GM06990 (cell line): ENCODE measurements at regions not wholly inside any gene's neighbourhood (a gene's known extent, or its start where the extent isn't known, plus 50 kb on each side); places are given as distances from the start of the nearest gene placed in this dataset.

Experiments used
- DNase-seq: peaks from one replicate; pipeline ENCODE4 v3.0.0-alpha.2; 2011; ENCODE audit not compliant: insufficient read length; ENCODE audit errors: extremely low read depth
- H3K27me3 ChIP-seq: replicated peaks from 2 replicates; pipeline ENCODE4 v1.6.0; 2011; ENCODE audit warnings: low read length; ENCODE audit not compliant: control insufficient read depth, insufficient read depth
- H3K36me3 ChIP-seq: 2 replicates; pipeline ENCODE4 v1.5.1; 2011; ENCODE audit warnings: low read length; ENCODE audit not compliant: control insufficient read depth, insufficient read depth
- H3K4me3 ChIP-seq: replicated peaks from 2 replicates; pipeline ENCODE4 v1.5.1; 2011; ENCODE audit warnings: low read depth, mild to moderate bottlenecking, control low read depth, low read length
- TF ChIP-seq, protein P1 (sequence below): IDR thresholded peaks from 2 replicates; pipeline ENCODE4 v1.5.1; 2011; ENCODE audit warnings: low read length, control low read depth, mild to moderate bottlenecking, inconsistent platforms; ENCODE audit not compliant: insufficient read depth, poor library complexity, severe bottlenecking

- peak; percentile 59 for DNase-seq
- TF ChIP-seq, protein P1, sequence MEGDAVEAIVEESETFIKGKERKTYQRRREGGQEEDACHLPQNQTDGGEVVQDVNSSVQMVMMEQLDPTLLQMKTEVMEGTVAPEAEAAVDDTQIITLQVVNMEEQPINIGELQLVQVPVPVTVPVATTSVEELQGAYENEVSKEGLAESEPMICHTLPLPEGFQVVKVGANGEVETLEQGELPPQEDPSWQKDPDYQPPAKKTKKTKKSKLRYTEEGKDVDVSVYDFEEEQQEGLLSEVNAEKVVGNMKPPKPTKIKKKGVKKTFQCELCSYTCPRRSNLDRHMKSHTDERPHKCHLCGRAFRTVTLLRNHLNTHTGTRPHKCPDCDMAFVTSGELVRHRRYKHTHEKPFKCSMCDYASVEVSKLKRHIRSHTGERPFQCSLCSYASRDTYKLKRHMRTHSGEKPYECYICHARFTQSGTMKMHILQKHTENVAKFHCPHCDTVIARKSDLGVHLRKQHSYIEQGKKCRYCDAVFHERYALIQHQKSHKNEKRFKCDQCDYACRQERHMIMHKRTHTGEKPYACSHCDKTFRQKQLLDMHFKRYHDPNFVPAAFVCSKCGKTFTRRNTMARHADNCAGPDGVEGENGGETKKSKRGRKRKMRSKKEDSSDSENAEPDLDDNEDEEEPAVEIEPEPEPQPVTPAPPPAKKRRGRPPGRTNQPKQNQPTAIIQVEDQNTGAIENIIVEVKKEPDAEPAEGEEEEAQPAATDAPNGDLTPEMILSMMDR, result no peak
- H3K36me3 ChIP-seq, result no peaks in the 10 kb centered on the region
- H3K4me3 ChIP-seq, result no peak overlapping the region
- no peaks in the 10 kb centered on the region for H3K27me3 ChIP-seq
Measured at GRCh38 chr2:38438883-38439612, 62.0 kb upstream of the ATL2 start.

DNA sequence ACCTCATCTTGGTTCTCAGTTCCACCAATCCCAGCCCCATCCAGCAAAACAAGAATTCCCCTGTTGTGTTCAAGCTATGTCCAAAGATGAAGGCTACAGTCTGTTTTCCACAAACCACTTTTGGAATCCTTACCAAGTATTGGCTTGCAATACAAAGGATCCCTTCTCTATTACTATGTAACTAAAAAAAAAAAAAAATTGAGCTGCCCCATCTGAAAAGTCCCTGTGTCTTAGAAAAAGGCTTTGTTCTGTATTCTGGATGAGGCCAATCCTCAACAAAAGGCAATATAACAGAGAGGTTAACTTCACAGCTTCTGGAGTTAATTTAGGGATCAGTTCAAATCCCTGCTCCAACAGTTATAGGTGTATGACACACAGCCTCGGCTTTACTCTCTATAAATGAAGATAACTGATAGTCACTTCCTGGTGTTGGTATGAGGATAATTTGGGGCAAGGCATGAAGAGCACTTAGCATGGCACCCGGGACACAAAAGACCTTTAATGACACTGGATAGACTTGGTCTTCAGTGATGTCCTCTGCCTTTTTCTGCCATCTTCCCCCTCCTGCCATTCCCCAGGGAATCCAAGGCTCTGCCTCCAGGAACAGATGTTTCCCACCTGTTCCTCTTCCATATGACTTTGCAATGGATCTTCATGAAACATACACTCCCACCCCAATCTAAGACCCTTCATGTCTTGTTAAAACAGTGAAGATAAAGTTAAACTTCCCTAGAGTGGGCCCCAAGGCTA is 61.2 kb upstream of the ATL2 start:
- TF ChIP-seq, protein P1, result no peak
- H3K36me3 ChIP-seq, result no peaks in the 10 kb centered on the region
- no peak overlapping the region for H3K4me3 ChIP-seq
- DNase-seq, result no peak
- no peaks in the 10 kb centered on the region for H3K27me3 ChIP-seq

GRCh38 chr2:38436227-38436664 is 59.2 kb upstream of the ATL2 start:
- H3K36me3 ChIP-seq, result no peaks in the 10 kb centered on the region
- DNase-seq, result no peak
- TF ChIP-seq, protein P1, result no peak
- no peak overlapping the region for H3K4me3 ChIP-seq
- H3K27me3 ChIP-seq, result no peaks in the 10 kb centered on the region

DNA sequence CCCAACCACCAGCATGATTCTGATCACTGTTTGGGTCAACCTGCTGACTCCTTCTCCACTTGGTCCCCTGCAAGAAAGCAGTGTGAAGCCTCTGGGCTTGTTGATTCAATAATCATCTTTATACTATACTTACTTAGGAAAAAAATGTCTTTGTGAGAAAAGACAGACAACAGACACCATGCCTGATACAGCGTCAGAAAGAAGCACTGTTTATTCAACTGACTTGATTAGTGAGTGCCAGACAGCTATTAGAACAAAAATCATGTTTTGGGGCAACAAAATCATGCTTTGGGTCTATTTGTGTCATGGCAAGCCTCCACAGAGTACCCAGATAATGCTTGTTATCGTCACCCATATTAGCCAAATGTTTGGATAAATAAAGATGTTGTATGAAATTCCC is 58.7 kb upstream of the ATL2 start:
- TF ChIP-seq, protein P1, result no peak
- no peak for DNase-seq
- Histone ChIP-seq H3K36me3 (no peaks in the 10 kb centered on the region), H3K27me3 (no peaks in the 10 kb centered on the region), H3K4me3 (no peak overlapping the region)

DNA sequence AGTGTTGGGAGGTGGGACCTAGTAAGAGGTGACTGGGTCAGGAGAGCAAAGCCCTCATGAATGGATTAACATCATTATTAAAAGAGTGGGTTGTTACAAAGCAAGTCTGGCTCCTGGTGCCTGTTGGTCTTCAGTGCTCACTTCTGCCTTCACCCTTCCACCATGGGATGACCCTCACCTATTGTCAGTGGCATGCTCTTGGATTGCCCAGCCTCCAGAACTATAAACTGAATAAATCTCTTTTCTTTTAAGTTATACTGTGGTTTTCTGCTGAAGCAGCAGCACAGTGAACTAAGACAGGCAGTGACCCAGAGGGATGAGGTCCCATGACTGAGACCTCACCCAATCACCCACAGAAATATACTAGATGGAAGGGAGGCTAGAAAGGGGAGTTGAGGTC is 57.5 kb upstream of the ATL2 start:
- no peak for DNase-seq
- Histone ChIP-seq H3K27me3 (no peaks in the 10 kb centered on the region), H3K4me3 (no peak overlapping the region), H3K36me3 (no peaks in the 10 kb centered on the region)
- TF ChIP-seq, protein P1, result no peak

DNA sequence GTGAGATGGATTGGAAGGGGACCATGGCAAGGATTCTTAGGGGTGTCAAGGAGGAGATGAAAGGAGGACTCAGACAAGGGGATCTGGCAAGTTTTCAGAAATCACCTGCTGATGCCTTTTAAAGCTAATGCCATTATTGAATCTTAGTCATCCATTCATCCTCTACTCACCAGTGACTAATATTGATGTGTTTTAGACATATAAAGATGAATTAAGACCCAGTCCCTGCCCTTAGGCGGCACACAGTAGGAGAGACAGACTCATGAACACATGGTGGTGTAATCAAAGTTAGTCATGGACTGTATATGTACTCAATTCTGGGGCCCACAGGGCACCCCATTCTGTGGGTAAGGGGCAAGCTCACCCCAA is 56.5 kb upstream of the ATL2 start:
- TF ChIP-seq, protein P1, result no peak
- Histone ChIP-seq H3K36me3 (no peaks in the 10 kb centered on the region), H3K4me3 (no peak overlapping the region), H3K27me3 (no peaks in the 10 kb centered on the region)
- no peak for DNase-seq
